NCI-H82 treated with DMSO at 0.1 percent for 48 hours (cell line): ENCODE measurements at regions not wholly inside any gene's neighbourhood (a gene's known extent, or its start where the extent isn't known, plus 50 kb on each side); places are given as distances from the start of the nearest gene placed in this dataset.

ENCODE experiments used
- DNase-seq: peaks from one replicate; lab custom pipeline; 2025; ENCODE audit not compliant: unreplicated experiment; lab: John Stamatoyannopoulos, UW

- DNase-seq = no peak
Measured at GRCh38 chr16:85335584-85336491, 223.6 kb upstream of the CIBAR2 start.

GRCh38 chr16:85337910-85338637 lies 225.8 kb upstream of the CIBAR2 start:
- no peak for DNase-seq

- no peak for DNase-seq
Measured at GRCh38 chr16:85338638-85338982, 226.3 kb upstream of the CIBAR2 start.

- DNase-seq = no peak
Measured at GRCh38 chr16:85338989-85339685, 226.9 kb upstream of the CIBAR2 start.

- no peak for DNase-seq
Measured at GRCh38 chr16:85341972-85342695, 229.9 kb upstream of the CIBAR2 start.

GRCh38 chr16:85344502-85345128 lies 232.3 kb upstream of the CIBAR2 start:
- DNase-seq = no peak

- DNase-seq = no peak
Measured at GRCh38 chr16:85345129-85345639, 232.9 kb upstream of the CIBAR2 start.

- DNase-seq = no peak
Measured at GRCh38 chr16:85346404-85347212, 234.3 kb upstream of the CIBAR2 start.

- DNase-seq = no peak
Measured at GRCh38 chr16:85347213-85347591, 234.9 kb upstream of the CIBAR2 start.

GRCh38 chr16:85348065-85348840 lies 236.0 kb upstream of the CIBAR2 start:
- no peak for DNase-seq

- DNase-seq = no peak
Measured at GRCh38 chr16:85348911-85349334, 236.7 kb upstream of the CIBAR2 start.

- DNase-seq = no peak
Measured at GRCh38 chr16:85349365-85350145, 237.3 kb upstream of the CIBAR2 start.

- DNase-seq = no peak
Measured at GRCh38 chr16:85350146-85350728, 238.0 kb upstream of the CIBAR2 start.

GRCh38 chr16:85350973-85351372 lies 238.7 kb upstream of the CIBAR2 start:
- peak; percentile 16 for DNase-seq

- DNase-seq = no peak
Measured at GRCh38 chr16:85353013-85353412, 240.7 kb upstream of the CIBAR2 start.

- no peak for DNase-seq
Measured at GRCh38 chr16:85353839-85354685, 241.8 kb upstream of the CIBAR2 start.
